ENCODE measurements at regions not wholly inside any gene's neighbourhood (a gene's known extent, or its start where the extent isn't known, plus 50 kb on each side); places are given as distances from the start of the nearest gene placed in this dataset.

DNA sequence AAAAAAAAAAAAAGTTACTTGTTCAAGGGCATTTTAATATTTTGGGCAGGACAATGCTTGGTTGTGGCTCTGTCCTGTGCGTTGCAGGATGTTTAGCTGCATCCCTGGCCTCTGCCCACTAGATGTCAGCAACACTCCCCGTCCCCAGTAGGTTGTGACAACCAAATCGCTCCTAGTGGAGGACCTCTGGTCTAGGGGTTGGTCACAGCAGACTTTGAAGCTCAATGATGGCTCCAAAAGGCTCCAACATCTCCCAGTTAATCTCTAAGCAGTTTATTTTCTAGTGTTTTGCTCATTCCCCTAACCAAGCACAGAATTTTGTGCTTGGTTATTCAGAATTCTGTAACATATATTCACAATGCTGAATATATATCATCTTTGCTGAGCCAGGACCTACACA, 67.0 kb downstream of the CHRNA1 start:
- TF ChIP-seq, protein P1, sequence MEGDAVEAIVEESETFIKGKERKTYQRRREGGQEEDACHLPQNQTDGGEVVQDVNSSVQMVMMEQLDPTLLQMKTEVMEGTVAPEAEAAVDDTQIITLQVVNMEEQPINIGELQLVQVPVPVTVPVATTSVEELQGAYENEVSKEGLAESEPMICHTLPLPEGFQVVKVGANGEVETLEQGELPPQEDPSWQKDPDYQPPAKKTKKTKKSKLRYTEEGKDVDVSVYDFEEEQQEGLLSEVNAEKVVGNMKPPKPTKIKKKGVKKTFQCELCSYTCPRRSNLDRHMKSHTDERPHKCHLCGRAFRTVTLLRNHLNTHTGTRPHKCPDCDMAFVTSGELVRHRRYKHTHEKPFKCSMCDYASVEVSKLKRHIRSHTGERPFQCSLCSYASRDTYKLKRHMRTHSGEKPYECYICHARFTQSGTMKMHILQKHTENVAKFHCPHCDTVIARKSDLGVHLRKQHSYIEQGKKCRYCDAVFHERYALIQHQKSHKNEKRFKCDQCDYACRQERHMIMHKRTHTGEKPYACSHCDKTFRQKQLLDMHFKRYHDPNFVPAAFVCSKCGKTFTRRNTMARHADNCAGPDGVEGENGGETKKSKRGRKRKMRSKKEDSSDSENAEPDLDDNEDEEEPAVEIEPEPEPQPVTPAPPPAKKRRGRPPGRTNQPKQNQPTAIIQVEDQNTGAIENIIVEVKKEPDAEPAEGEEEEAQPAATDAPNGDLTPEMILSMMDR (IDR thresholded peaks at IDR 0.05; ENCODE audit: low read depth, low read length): peak; percentile 84
- TF ChIP-seq EZH2phosphoT487 (IDR thresholded peaks at IDR 0.05; ENCODE audit: low read depth): no peak
